HepG2 (cell line): ENCODE measurements at regions not wholly inside any gene's neighbourhood (a gene's known extent, or its start where the extent isn't known, plus 50 kb on each side); places are given as distances from the start of the nearest gene placed in this dataset.

Source experiments
- BATF2 ChIP-seq: sonication (generic); formaldehyde crosslinking; IDR thresholded peaks from 2 replicates; pipeline ENCODE4 v1.8.0; 2022; ENCODE audit warnings: mild to moderate bottlenecking, missing genetic modification reagents, moderate library complexity
- CREB3 ChIP-seq: sonication (generic); formaldehyde crosslinking; IDR thresholded peaks from 2 replicates; pipeline ENCODE4 v1.5.0; 2020; ENCODE audit warnings: missing genetic modification reagents
- FOXP1 ChIP-seq, 2 experiments: fragments of 450-650 bp in 1 of 2; IDR thresholded peaks; 2 replicates each; pipeline ENCODE4 v1.6.1; 2017 to 2018; ENCODE audit warnings: antibody characterized with exemption in 1 of 2
- FOXP4 ChIP-seq: sonication (generic); formaldehyde crosslinking; IDR thresholded peaks from 2 replicates; pipeline ENCODE4 v1.4.0; 2020; ENCODE audit warnings: missing genetic modification reagents
- GABPA ChIP-seq, 2 experiments: IDR thresholded peaks; 2 replicates each; pipeline ENCODE4 v1.6.1; 2011 to 2016; ENCODE audit warnings: low read depth in 2 of 2, low read length in 1 of 2, missing biosample characterization in 1 of 2, missing genetic modification characterization in 1 of 2
- MTA1 ChIP-seq: sonication (generic); formaldehyde crosslinking; IDR thresholded peaks from 2 replicates; pipeline ENCODE4 v1.4.0; 2020; ENCODE audit warnings: missing genetic modification reagents, mild to moderate bottlenecking, borderline replicate concordance
- NFKBIZ ChIP-seq: IDR thresholded peaks from 2 replicates; pipeline ENCODE4 v1.6.1; 2018; ENCODE audit warnings: missing genetic modification reagents, missing compliant biosample characterization
- POLR2A ChIP-seq, 2 experiments: IDR thresholded peaks; 2 replicates each; pipeline ENCODE4 v1.6.1; 2011; ENCODE audit warnings: low read depth in 2 of 2, low read length in 2 of 2, mild to moderate bottlenecking in 1 of 2, moderate library complexity in 1 of 2; ENCODE audit not compliant: insufficient read depth in 1 of 2
- TAF1 ChIP-seq: sonication (generic); formaldehyde crosslinking; IDR thresholded peaks from 2 replicates; pipeline ENCODE4 v1.4.0; 2020; ENCODE audit warnings: missing genetic modification reagents
- TCF12 ChIP-seq, 2 experiments: fragments of 450-650 bp in 1 of 2; sonication (generic) in 1 of 2; formaldehyde crosslinking in 1 of 2; IDR thresholded peaks; 2 replicates each; pipeline versions ENCODE4 v1.6.1 to v1.8.0; 2017 to 2022; ENCODE audit warnings: antibody characterized with exemption in 1 of 2, mild to moderate bottlenecking in 1 of 2, missing genetic modification reagents in 1 of 2, moderate library complexity in 1 of 2
- ZNF720 ChIP-seq: sonication (generic); formaldehyde crosslinking; IDR thresholded peaks from 2 replicates; pipeline ENCODE4 v1.4.0; 2020; ENCODE audit warnings: missing genetic modification reagents
- TF ChIP-seq, protein P1 (sequence below): sonication (generic); formaldehyde crosslinking; IDR thresholded peaks from 2 replicates; pipeline ENCODE4 v1.4.0; 2020; ENCODE audit warnings: mild to moderate bottlenecking, missing genetic modification reagents
- TF ChIP-seq, protein P2 (sequence below): sonication (generic); formaldehyde crosslinking; IDR thresholded peaks from 2 replicates; pipeline ENCODE4 v1.5.0; 2020; ENCODE audit warnings: mild to moderate bottlenecking, missing genetic modification reagents, moderate library complexity

GRCh38 chr3:81390796-81391195 is 370.6 kb downstream of the GBE1 start:
- TF ChIP-seq ZNF720: no peak
- TF ChIP-seq, protein P1, sequence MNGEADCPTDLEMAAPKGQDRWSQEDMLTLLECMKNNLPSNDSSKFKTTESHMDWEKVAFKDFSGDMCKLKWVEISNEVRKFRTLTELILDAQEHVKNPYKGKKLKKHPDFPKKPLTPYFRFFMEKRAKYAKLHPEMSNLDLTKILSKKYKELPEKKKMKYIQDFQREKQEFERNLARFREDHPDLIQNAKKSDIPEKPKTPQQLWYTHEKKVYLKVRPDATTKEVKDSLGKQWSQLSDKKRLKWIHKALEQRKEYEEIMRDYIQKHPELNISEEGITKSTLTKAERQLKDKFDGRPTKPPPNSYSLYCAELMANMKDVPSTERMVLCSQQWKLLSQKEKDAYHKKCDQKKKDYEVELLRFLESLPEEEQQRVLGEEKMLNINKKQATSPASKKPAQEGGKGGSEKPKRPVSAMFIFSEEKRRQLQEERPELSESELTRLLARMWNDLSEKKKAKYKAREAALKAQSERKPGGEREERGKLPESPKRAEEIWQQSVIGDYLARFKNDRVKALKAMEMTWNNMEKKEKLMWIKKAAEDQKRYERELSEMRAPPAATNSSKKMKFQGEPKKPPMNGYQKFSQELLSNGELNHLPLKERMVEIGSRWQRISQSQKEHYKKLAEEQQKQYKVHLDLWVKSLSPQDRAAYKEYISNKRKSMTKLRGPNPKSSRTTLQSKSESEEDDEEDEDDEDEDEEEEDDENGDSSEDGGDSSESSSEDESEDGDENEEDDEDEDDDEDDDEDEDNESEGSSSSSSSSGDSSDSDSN: no peak
- TF ChIP-seq GABPA (IDR thresholded peaks at IDR 0.05; ENCODE audit: low read depth, low read length): no peak
- no peak for TF ChIP-seq GABPA (CRISPR knock-in tag; IDR thresholded peaks at IDR 0.05; ENCODE audit: low read depth)
- no peak for TF ChIP-seq TAF1 (CRISPR knock-in tag)
- TF ChIP-seq, protein P2, sequence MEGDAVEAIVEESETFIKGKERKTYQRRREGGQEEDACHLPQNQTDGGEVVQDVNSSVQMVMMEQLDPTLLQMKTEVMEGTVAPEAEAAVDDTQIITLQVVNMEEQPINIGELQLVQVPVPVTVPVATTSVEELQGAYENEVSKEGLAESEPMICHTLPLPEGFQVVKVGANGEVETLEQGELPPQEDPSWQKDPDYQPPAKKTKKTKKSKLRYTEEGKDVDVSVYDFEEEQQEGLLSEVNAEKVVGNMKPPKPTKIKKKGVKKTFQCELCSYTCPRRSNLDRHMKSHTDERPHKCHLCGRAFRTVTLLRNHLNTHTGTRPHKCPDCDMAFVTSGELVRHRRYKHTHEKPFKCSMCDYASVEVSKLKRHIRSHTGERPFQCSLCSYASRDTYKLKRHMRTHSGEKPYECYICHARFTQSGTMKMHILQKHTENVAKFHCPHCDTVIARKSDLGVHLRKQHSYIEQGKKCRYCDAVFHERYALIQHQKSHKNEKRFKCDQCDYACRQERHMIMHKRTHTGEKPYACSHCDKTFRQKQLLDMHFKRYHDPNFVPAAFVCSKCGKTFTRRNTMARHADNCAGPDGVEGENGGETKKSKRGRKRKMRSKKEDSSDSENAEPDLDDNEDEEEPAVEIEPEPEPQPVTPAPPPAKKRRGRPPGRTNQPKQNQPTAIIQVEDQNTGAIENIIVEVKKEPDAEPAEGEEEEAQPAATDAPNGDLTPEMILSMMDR (CRISPR knock-in tag): no peak
- no peak for TF ChIP-seq MTA1 (CRISPR knock-in tag)
- TF ChIP-seq NFKBIZ (CRISPR knock-in tag): no peak
- TF ChIP-seq BATF2 (CRISPR knock-in tag): no peak
- no peak for TF ChIP-seq POLR2A (IDR thresholded peaks at IDR 0.05; ENCODE audit: insufficient read depth in 1 of 2, low read depth in 2 of 2, low read length in 2 of 2)
- no peak for TF ChIP-seq FOXP4 (CRISPR knock-in tag)
- no peak for TF ChIP-seq TCF12 (IDR thresholded peaks at IDR 0.05)
- TF ChIP-seq TCF12 (CRISPR knock-in tag; IDR thresholded peaks at IDR 0.05): no peak
- no peak for TF ChIP-seq FOXP1 (IDR thresholded peaks at IDR 0.05)
- no peak for TF ChIP-seq FOXP1 (CRISPR knock-in tag; IDR thresholded peaks at IDR 0.05)
- no peak for TF ChIP-seq CREB3
